ENCODE measurements at regions not wholly inside any gene's neighbourhood (a gene's known extent, or its start where the extent isn't known, plus 50 kb on each side); places are given as distances from the start of the nearest gene placed in this dataset.

DNA sequence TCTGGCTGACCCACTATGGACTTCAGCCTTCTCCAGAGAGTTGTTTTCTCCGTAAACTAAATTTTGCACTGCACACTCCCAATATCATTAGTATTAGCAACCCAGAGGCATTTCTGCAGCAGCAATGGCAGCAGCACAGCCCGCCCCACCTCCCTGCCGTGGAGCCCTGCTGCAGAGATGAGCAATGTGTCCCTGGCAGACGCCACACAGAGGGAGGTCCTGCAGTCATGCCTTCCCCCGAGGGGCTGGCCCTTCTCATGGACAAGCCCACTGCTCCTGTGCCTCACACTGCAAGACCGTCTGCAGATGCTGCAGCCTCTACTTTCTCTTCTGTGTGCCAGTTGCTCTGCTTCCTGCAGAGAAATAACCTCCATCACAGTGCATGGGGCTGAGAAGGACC is 393.4 kb upstream of the MKI67 start:
- ATAC-seq (no peak), DNase-seq (no peak)
- Mint-ChIP-seq H3K4me3 (no peak overlapping the region), H3K9me3 (ENCODE audit: insufficient read depth) (no peaks in the 10 kb centered on the region), H3K27me3 (ENCODE audit: low read depth) (no peaks in the 10 kb centered on the region), H3K36me3 (ENCODE audit: low read depth) (no peaks in the 10 kb centered on the region), H3K4me1 (ENCODE audit: low read depth) (no peaks in the 10 kb centered on the region), H3K27ac (no peak overlapping the region)
- POLR2A ChIA-PET, result no interaction called here
- CTCF ChIA-PET, result no interaction called here

DNA sequence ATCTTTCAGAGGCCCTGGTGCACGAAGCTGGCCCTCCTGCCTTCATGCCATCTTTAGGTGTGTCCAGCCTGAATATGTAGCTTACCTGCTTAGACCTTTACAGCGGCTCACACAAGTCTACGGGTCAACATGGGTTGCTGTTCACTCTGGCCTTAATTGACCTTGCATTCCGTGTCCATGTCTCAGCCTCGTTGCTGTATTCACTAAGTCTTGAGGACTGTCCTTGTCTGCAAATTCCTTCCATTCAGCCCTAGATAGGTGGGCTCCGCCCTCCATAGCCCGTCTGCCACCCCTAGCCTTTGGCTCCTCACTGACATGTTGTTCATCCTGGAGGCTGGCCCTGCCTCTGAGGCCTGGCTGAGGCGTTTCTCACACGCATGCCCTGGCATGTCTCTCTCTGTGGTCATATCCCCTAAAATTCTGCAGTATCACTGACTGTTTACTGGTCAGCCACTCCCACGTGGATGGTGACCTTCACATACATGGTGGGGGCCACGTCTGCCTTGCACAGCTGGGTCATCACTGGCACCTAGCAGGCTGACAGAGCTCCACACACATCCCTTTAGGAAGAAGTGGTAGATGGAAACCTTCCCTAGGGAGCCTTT is 394.1 kb upstream of the MKI67 start:
- H3K27ac Mint-ChIP-seq, result no peak overlapping the region
- H3K9me3 Mint-ChIP-seq (ENCODE audit: insufficient read depth), result no peaks in the 10 kb centered on the region
- H3K36me3 Mint-ChIP-seq (ENCODE audit: low read depth), result no peaks in the 10 kb centered on the region
- H3K27me3 Mint-ChIP-seq (ENCODE audit: low read depth), result no peaks in the 10 kb centered on the region
- no peak for ATAC-seq
- H3K4me3 Mint-ChIP-seq, result no peak overlapping the region
- no peaks in the 10 kb centered on the region for H3K4me1 Mint-ChIP-seq (ENCODE audit: low read depth)
- ChIA-PET POLR2A (no interaction called here), CTCF (no interaction called here)
- DNase-seq, result no peak

GRCh38 chr10:128522551-128523308 is 396.5 kb upstream of the MKI67 start:
- ChIA-PET CTCF (no interaction called here), POLR2A (no interaction called here)
- Mint-ChIP-seq H3K4me3 (no peak overlapping the region), H3K27ac (no peak overlapping the region), H3K27me3 (ENCODE audit: low read depth) (no peaks in the 10 kb centered on the region), H3K36me3 (ENCODE audit: low read depth) (no peaks in the 10 kb centered on the region), H3K9me3 (ENCODE audit: insufficient read depth) (no peaks in the 10 kb centered on the region), H3K4me1 (ENCODE audit: low read depth) (no peaks in the 10 kb centered on the region)
- no peak for DNase-seq
- ATAC-seq, result no peak

DNA sequence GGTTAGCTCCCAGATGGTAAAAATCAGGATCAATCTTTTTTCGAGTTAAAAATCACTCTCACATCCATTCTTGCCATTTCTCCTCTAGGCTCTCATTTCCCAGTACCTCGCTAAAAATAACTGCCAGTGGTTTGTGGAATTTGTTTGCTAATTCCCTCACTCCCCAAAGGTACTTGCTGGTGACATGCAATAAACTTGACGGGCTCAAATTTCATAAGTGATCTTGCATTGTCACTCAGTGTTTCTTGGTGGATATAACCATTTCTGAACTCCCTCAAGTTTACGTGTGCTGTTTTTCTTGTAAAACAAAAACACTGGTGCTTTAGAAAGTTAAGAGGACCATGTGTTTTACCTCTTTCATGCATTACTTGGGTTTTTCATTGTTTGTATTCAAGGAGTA is 399.2 kb upstream of the MKI67 start:
- no peaks in the 10 kb centered on the region for H3K9me3 Mint-ChIP-seq (ENCODE audit: insufficient read depth)
- ChIA-PET CTCF (no interaction called here), POLR2A (no interaction called here)

DNA sequence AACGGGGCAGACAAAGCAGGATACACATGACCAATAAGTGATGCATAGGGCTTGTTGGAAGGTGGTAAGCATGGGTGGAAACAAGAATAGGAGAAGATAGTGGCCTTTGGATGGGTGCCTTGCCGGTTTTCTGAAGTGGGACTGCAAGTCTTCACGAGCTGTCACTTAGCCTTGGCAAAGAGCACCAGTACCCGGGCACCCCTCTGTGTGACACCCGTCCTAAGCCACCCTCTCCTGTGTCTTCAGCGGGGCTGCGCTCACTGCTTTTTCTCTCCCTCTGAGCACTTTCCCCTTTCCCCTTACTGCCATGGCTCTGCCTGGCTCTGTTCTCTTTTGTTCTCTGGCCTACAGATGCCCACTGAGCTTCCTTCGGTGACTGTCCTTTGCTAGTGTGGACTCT is 399.7 kb upstream of the MKI67 start:
- no peaks in the 10 kb centered on the region for H3K36me3 Mint-ChIP-seq (ENCODE audit: low read depth)
- no peak for ATAC-seq
- no peaks in the 10 kb centered on the region for H3K27me3 Mint-ChIP-seq (ENCODE audit: low read depth)
- no peak overlapping the region for H3K27ac Mint-ChIP-seq
- no peaks in the 10 kb centered on the region for H3K4me1 Mint-ChIP-seq (ENCODE audit: low read depth)
- H3K4me3 Mint-ChIP-seq, result no peak overlapping the region
- ChIA-PET CTCF (no interaction called here), POLR2A (no interaction called here)
- no peak for DNase-seq
- H3K9me3 Mint-ChIP-seq (ENCODE audit: insufficient read depth), result no peaks in the 10 kb centered on the region

More for the DNA sequence above, 399.2 kb upstream of the MKI67 start:
- H3K27me3 Mint-ChIP-seq (ENCODE audit: low read depth), result no peaks in the 10 kb centered on the region
- no peaks in the 10 kb centered on the region for H3K36me3 Mint-ChIP-seq (ENCODE audit: low read depth)
- no peak for DNase-seq
- ATAC-seq, result no peak
- H3K4me3 Mint-ChIP-seq, result no peak overlapping the region
- H3K4me1 Mint-ChIP-seq (ENCODE audit: low read depth), result no peaks in the 10 kb centered on the region
- no peak overlapping the region for H3K27ac Mint-ChIP-seq

GRCh38 chr10:128526791-128527375 is 400.7 kb upstream of the MKI67 start:
- ATAC-seq (no peak), DNase-seq (no peak)
- no peaks in the 10 kb centered on the region for H3K4me1 Mint-ChIP-seq (ENCODE audit: low read depth)
- H3K9me3 Mint-ChIP-seq (ENCODE audit: insufficient read depth), result no peaks in the 10 kb centered on the region
- H3K27ac Mint-ChIP-seq, result no peak overlapping the region
- H3K4me3 Mint-ChIP-seq, result no peak overlapping the region
- ChIA-PET CTCF (interaction anchor here (0.7 kb wide), 1 partner anchor 376 kb away, joined by 3 read pairs; no protein-coding TSS in a partner anchor), POLR2A (no interaction called here)
- no peaks in the 10 kb centered on the region for H3K27me3 Mint-ChIP-seq (ENCODE audit: low read depth)
- no peaks in the 10 kb centered on the region for H3K36me3 Mint-ChIP-seq (ENCODE audit: low read depth)

DNA sequence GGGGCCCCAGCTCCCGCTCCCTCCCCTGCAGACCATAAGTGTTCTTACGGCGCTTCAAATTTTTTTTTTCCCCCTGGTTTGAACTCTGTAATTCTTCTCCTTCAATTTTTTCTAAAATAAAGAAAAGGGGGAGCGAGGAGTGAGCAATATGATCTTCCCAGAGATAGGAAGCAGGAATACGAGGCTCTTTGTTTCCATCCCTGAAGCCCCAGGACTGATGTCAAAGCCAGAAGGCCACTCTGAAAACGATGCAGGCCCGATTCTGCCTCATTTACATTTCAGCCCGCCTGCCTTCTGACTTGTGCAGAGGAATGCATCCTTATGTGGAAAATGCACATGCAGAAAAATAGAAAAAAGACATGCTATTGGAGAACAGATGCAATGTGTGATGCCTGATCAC is 401.5 kb upstream of the MKI67 start:
- no peak overlapping the region for H3K4me3 Mint-ChIP-seq
- DNase-seq (no peak), ATAC-seq (no peak)
- H3K9me3 Mint-ChIP-seq (ENCODE audit: insufficient read depth), result no peaks in the 10 kb centered on the region
- no peaks in the 10 kb centered on the region for H3K27me3 Mint-ChIP-seq (ENCODE audit: low read depth)
- ChIA-PET POLR2A (no interaction called here), CTCF (interaction anchor here (0.7 kb wide), 1 partner anchor 377 kb away, joined by 3 read pairs; no protein-coding TSS in a partner anchor)
- no peaks in the 10 kb centered on the region for H3K4me1 Mint-ChIP-seq (ENCODE audit: low read depth)
- H3K27ac Mint-ChIP-seq, result no peak overlapping the region
- H3K36me3 Mint-ChIP-seq (ENCODE audit: low read depth), result no peaks in the 10 kb centered on the region

DNA sequence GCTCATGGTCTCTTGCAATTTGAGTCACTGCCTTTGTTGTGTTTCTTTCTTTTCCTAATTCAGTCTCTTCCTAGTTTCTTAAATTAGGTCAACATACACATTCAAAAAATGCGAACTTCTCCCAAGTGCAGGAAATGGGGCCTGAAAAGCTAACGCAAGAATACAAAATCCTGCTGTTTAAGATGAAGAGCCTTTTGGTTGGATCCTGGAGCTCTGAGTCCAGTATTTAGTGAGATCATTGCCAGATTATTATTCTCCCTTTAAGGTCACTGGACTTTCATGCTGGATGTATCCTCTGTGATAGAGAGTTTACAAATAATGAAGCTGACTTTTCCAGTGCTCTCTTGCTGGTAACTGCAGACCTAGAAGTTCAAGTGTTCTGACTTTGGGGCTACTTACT is 401.9 kb upstream of the MKI67 start:
- Mint-ChIP-seq H3K4me3 (no peak overlapping the region), H3K27ac (no peak overlapping the region), H3K36me3 (ENCODE audit: low read depth) (no peaks in the 10 kb centered on the region), H3K27me3 (ENCODE audit: low read depth) (no peaks in the 10 kb centered on the region), H3K4me1 (ENCODE audit: low read depth) (no peaks in the 10 kb centered on the region), H3K9me3 (ENCODE audit: insufficient read depth) (no peaks in the 10 kb centered on the region)
- ATAC-seq (no peak), DNase-seq (no peak)
- CTCF ChIA-PET, result interaction anchor here (1.1 kb wide), 1 partner anchor 267 kb away, joined by 3 read pairs; no protein-coding TSS in a partner anchor
- POLR2A ChIA-PET, result no interaction called here

DNA sequence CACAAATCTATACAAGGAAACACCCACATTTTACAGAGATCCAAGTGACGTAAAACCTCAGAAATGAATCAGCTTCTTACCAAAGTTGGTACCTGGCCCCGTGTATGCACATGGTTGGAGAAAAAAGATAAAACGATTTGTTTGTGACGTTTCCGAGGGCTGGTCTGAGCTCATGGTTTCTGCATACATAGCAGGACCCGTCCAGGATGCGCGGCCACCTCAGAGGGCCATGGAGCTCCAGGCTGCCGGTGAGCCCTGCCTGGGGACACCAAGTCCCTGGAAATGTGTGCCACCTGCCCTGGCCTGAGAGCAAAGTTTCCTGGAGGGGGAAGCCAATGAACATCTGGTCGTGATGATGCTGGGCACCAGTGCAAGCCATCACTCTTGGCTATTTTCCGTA is 402.6 kb upstream of the MKI67 start:
- Mint-ChIP-seq H3K36me3 (ENCODE audit: low read depth) (no peaks in the 10 kb centered on the region), H3K4me3 (no peak overlapping the region), H3K27me3 (ENCODE audit: low read depth) (no peaks in the 10 kb centered on the region), H3K27ac (no peak overlapping the region), H3K4me1 (ENCODE audit: low read depth) (no peaks in the 10 kb centered on the region), H3K9me3 (ENCODE audit: insufficient read depth) (no peaks in the 10 kb centered on the region)
- ATAC-seq (no peak), DNase-seq (no peak)
- POLR2A ChIA-PET, result no interaction called here
- CTCF ChIA-PET, result interaction anchor here (0.9 to 1.1 kb wide), 2 partner anchors 17 to 268 kb away, joined by 3 read pairs; no protein-coding TSS in a partner anchor

GRCh38 chr10:128529225-128529624 is 403.0 kb upstream of the MKI67 start:
- CTCF ChIA-PET, result interaction anchor here (0.9 kb wide), 1 partner anchor 17 kb away, joined by 3 read pairs; no protein-coding TSS in a partner anchor

GRCh38 chr10:128530301-128530700 is 404.1 kb upstream of the MKI67 start:
- H3K27ac Mint-ChIP-seq, result no peak overlapping the region
- no peak overlapping the region for H3K4me3 Mint-ChIP-seq
- no peaks in the 10 kb centered on the region for H3K4me1 Mint-ChIP-seq (ENCODE audit: low read depth)
- H3K27me3 Mint-ChIP-seq (ENCODE audit: low read depth), result no peaks in the 10 kb centered on the region
- no peak for ATAC-seq
- H3K9me3 Mint-ChIP-seq (ENCODE audit: insufficient read depth), result no peaks in the 10 kb centered on the region
- ChIA-PET CTCF (no interaction called here), POLR2A (no interaction called here)
- DNase-seq, result no peak
- no peaks in the 10 kb centered on the region for H3K36me3 Mint-ChIP-seq (ENCODE audit: low read depth)

More at GRCh38 chr10:128529225-128529624, 403.0 kb upstream of the MKI67 start:
- Mint-ChIP-seq H3K4me1 (ENCODE audit: low read depth) (no peaks in the 10 kb centered on the region), H3K27ac (no peak overlapping the region), H3K36me3 (ENCODE audit: low read depth) (no peaks in the 10 kb centered on the region), H3K27me3 (ENCODE audit: low read depth) (no peaks in the 10 kb centered on the region), H3K9me3 (ENCODE audit: insufficient read depth) (no peaks in the 10 kb centered on the region), H3K4me3 (no peak overlapping the region)
- ATAC-seq (no peak), DNase-seq (no peak)
- POLR2A ChIA-PET, result no interaction called here

DNA sequence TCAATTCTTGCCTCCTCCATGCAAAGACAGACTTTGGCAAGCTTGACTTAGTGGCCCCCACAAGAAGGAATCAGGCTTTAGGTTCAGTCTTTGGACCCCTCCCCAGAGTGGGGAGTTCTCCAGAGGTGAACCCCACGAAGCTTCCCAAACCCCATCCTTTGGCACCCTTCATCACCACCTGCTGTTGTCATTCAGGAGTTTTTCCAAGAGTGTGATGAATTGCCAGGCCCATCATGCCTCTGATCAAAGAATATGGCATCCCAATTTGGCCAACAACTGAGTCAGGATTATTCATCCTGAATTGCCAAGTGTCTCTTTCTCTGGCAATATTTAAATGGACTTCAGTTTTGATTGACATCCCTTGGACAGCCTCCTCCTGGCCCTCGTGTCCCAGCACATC is 404.7 kb upstream of the MKI67 start:
- CTCF ChIA-PET, result no interaction called here
- POLR2A ChIA-PET, result no interaction called here
- peaks cover under 1% of the 10 kb centered on the region for H3K27me3 Mint-ChIP-seq (ENCODE audit: low read depth)

More for the DNA sequence above, 404.7 kb upstream of the MKI67 start:
- no peaks in the 10 kb centered on the region for H3K9me3 Mint-ChIP-seq (ENCODE audit: insufficient read depth)
- H3K27ac Mint-ChIP-seq, result no peak overlapping the region
- H3K4me1 Mint-ChIP-seq (ENCODE audit: low read depth), result no peaks in the 10 kb centered on the region
- DNase-seq (no peak), ATAC-seq (no peak)
- no peaks in the 10 kb centered on the region for H3K36me3 Mint-ChIP-seq (ENCODE audit: low read depth)
- no peak overlapping the region for H3K4me3 Mint-ChIP-seq
